Type B pancreatic cell (in vitro differentiated cells): ENCODE measurements at regions not wholly inside any gene's neighbourhood (a gene's known extent, or its start where the extent isn't known, plus 50 kb on each side); places are given as distances from the start of the nearest gene placed in this dataset.

Source experiments
- DNase-seq: peaks from one replicate; pipeline ENCODE4 v3.0.0; 2021; ENCODE audit warnings: mixed read lengths; ENCODE audit not compliant: unreplicated experiment; ENCODE audit errors: extremely low spot score
- H3K27ac Mint-ChIP-seq: 2 replicates; pipeline ENCODE4 v1.8.0; 2021; ENCODE audit warnings: mild to moderate bottlenecking, mixed read lengths
- H3K27me3 Mint-ChIP-seq: 2 replicates; pipeline ENCODE4 v1.8.0; 2021; ENCODE audit warnings: mixed read lengths
- H3K36me3 Mint-ChIP-seq: 2 replicates; pipeline ENCODE4 v1.8.0; 2021; ENCODE audit warnings: mixed read lengths
- H3K4me1 Mint-ChIP-seq: one replicate; pipeline ENCODE4 v1.8.0; 2021; ENCODE audit warnings: mixed read lengths; ENCODE audit not compliant: unreplicated experiment
- H3K4me3 Mint-ChIP-seq: 2 replicates; pipeline ENCODE4 v1.8.0; 2021; ENCODE audit warnings: mild to moderate bottlenecking, mixed read lengths
- H3K9me3 Mint-ChIP-seq: 2 replicates; pipeline ENCODE4 v1.8.0; 2021; ENCODE audit warnings: mixed read lengths
- CTCF ChIP-seq: fragments of 200-600 bp; sonication (generic); conservative IDR thresholded peaks from 2 replicates; pipeline ENCODE4 v1.5.0; 2021; ENCODE audit warnings: antibody characterized with exemption, mild to moderate bottlenecking

GRCh38 chr5:105735704-105736103 lies 1935.0 kb downstream of the EFNA5 start:
- H3K27ac Mint-ChIP-seq, result no peak overlapping the region
- H3K27me3 Mint-ChIP-seq, result no peaks in the 10 kb centered on the region
- no peak for TF ChIP-seq CTCF
- no peak overlapping the region for H3K4me3 Mint-ChIP-seq
- H3K4me1 Mint-ChIP-seq, result peaks cover 3% of the 10 kb centered on the region
- no peak for DNase-seq
- no peaks in the 10 kb centered on the region for H3K36me3 Mint-ChIP-seq
- H3K9me3 Mint-ChIP-seq, result no peaks in the 10 kb centered on the region

- DNase-seq, result no peak
- H3K4me1 Mint-ChIP-seq, result peaks cover 4% of the 10 kb centered on the region
- no peaks in the 10 kb centered on the region for H3K36me3 Mint-ChIP-seq
- peaks cover 4% of the 10 kb centered on the region for H3K9me3 Mint-ChIP-seq
- H3K27ac Mint-ChIP-seq, result peak overlapping the region; percentile 24
- H3K27me3 Mint-ChIP-seq, result no peaks in the 10 kb centered on the region
- H3K4me3 Mint-ChIP-seq, result no peak overlapping the region
- TF ChIP-seq CTCF, result no peak
Measured at GRCh38 chr5:105730982-105731381, 1939.8 kb downstream of the EFNA5 start.

GRCh38 chr5:105726093-105726492 lies 1944.6 kb downstream of the EFNA5 start:
- no peaks in the 10 kb centered on the region for H3K27me3 Mint-ChIP-seq
- H3K27ac Mint-ChIP-seq, result no peak overlapping the region
- no peak for DNase-seq
- peaks cover 8% of the 10 kb centered on the region for H3K9me3 Mint-ChIP-seq
- peaks cover 4% of the 10 kb centered on the region for H3K4me1 Mint-ChIP-seq
- no peak for TF ChIP-seq CTCF
- H3K36me3 Mint-ChIP-seq, result no peaks in the 10 kb centered on the region
- H3K4me3 Mint-ChIP-seq, result no peak overlapping the region

- Mint-ChIP-seq H3K9me3 (peaks cover 5% of the 10 kb centered on the region), H3K4me1 (no peaks in the 10 kb centered on the region), H3K27ac (no peak overlapping the region), H3K27me3 (no peaks in the 10 kb centered on the region), H3K4me3 (no peak overlapping the region), H3K36me3 (no peaks in the 10 kb centered on the region)
- no peak for DNase-seq
- TF ChIP-seq CTCF, result no peak
Measured at GRCh38 chr5:105708442-105708841, 1962.3 kb downstream of the EFNA5 start.

GRCh38 chr5:105702323-105702722 lies 1968.4 kb downstream of the EFNA5 start:
- no peaks in the 10 kb centered on the region for H3K36me3 Mint-ChIP-seq
- H3K27ac Mint-ChIP-seq, result no peak overlapping the region
- no peaks in the 10 kb centered on the region for H3K4me1 Mint-ChIP-seq
- H3K27me3 Mint-ChIP-seq, result no peaks in the 10 kb centered on the region
- peaks cover 18% of the 10 kb centered on the region for H3K9me3 Mint-ChIP-seq
- no peak for TF ChIP-seq CTCF
- no peak for DNase-seq
- no peak overlapping the region for H3K4me3 Mint-ChIP-seq

GRCh38 chr5:105696440-105696839 lies 1974.3 kb downstream of the EFNA5 start:
- Mint-ChIP-seq H3K36me3 (no peaks in the 10 kb centered on the region), H3K27ac (no peak overlapping the region), H3K4me1 (no peaks in the 10 kb centered on the region), H3K27me3 (no peaks in the 10 kb centered on the region), H3K9me3 (peaks cover 13% of the 10 kb centered on the region), H3K4me3 (no peak overlapping the region)
- no peak for TF ChIP-seq CTCF
- DNase-seq, result no peak
